ENCODE measurements at regions not wholly inside any gene's neighbourhood (a gene's known extent, or its start where the extent isn't known, plus 50 kb on each side); places are given as distances from the start of the nearest gene placed in this dataset.
"Not testable (repeated sequence)": the region's sequence is repeated elsewhere in the genome, so short reads cannot be mapped to it uniquely, and the experiment has no call there.

- Histone ChIP-seq H3K4me3 (ENCODE audit: low read length) (no peak overlapping the region), H3K27ac (ENCODE audit: low read length) (no peak overlapping the region), H3K27me3 (ENCODE audit: control insufficient read depth, insufficient read depth, low read length) (no peaks in the 10 kb centered on the region), H3K36me3 (ENCODE audit: control insufficient read depth, insufficient read depth, low read length) (no peaks in the 10 kb centered on the region), H3K4me1 (ENCODE audit: control insufficient read depth, insufficient read depth, low read length) (no peaks in the 10 kb centered on the region), H3K9me3 (ENCODE audit: control insufficient read depth, low read depth, low read length) (no peaks in the 10 kb centered on the region)
- 81% methylated on average over 3 of the region's 8 CpGs for WGBS (ENCODE audit: insufficient coverage, low lambda C conversion rate)
- no peak for DNase-seq
Observed at GRCh38 chr1:214136324-214136919, 144.5 kb upstream of the SMYD2 start.

DNA sequence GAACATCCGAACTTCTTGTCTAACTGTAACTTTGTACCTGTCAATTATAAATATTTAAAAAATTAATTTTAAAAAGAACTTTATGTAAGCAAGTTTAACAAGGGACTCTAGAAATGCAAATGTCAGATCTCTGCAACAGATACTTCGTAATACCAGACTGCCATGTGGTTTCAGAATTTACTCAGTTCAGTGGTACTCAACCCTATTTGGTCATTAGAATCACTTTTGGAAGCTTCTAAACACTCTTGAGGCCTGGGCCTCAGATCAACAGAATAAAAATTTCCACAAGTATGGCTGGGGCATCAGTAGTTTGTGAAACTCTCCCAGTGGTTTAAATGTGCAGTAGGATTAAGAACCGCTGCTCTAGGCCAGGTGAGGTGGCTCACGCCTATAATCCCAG, 139.5 kb upstream of the SMYD2 start:
- DNase-seq = no peak
- Histone ChIP-seq H3K27ac (ENCODE audit: low read length) (no peak overlapping the region), H3K4me1 (ENCODE audit: control insufficient read depth, insufficient read depth, low read length) (no peaks in the 10 kb centered on the region), H3K9me3 (ENCODE audit: control insufficient read depth, low read depth, low read length) (no peaks in the 10 kb centered on the region), H3K27me3 (ENCODE audit: control insufficient read depth, insufficient read depth, low read length) (no peaks in the 10 kb centered on the region), H3K4me3 (ENCODE audit: low read length) (no peak overlapping the region), H3K36me3 (ENCODE audit: control insufficient read depth, insufficient read depth, low read length) (no peaks in the 10 kb centered on the region)
- no CpG with 5 or more reads among the region's 4 CpGs for WGBS (ENCODE audit: insufficient coverage, low lambda C conversion rate)

- Histone ChIP-seq H3K27me3 (ENCODE audit: control insufficient read depth, insufficient read depth, low read length) (no peaks in the 10 kb centered on the region), H3K4me1 (ENCODE audit: control insufficient read depth, insufficient read depth, low read length) (no peaks in the 10 kb centered on the region), H3K36me3 (ENCODE audit: control insufficient read depth, insufficient read depth, low read length) (no peaks in the 10 kb centered on the region), H3K27ac (ENCODE audit: low read length) (no peak overlapping the region), H3K4me3 (ENCODE audit: low read length) (no peak overlapping the region), H3K9me3 (ENCODE audit: control insufficient read depth, low read depth, low read length) (no peaks in the 10 kb centered on the region)
- DNase-seq = no peak
- 90% methylated on average over 2 of the region's 17 CpGs for WGBS (ENCODE audit: insufficient coverage, low lambda C conversion rate)
Observed at GRCh38 chr1:214143006-214143992, 137.7 kb upstream of the SMYD2 start.

DNA sequence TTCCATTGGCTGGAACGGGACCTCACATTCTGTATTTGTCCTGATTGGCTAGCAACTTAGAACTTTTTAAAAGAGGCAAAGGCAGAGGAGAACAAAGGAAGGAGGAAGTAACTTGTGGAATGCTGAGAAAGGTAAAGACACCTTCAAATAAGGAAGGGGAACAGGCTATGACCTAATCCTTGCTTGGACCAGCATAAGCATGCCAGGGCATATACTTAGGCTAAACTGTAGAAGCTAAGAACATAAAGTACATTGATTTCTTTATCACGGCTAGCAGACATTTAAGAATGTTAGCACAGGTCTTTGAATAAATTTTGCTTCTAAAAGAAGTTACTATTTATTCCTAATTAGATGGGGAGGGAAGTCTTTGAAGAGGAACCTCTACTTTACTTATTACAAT, 136.4 kb upstream of the SMYD2 start:
- not testable (repeated sequence) for H3K9me3 ChIP-seq (ENCODE audit: control insufficient read depth, low read depth, low read length); H3K27ac ChIP-seq (ENCODE audit: low read length); DNase-seq; H3K27me3 ChIP-seq (ENCODE audit: control insufficient read depth, insufficient read depth, low read length); H3K36me3 ChIP-seq (ENCODE audit: control insufficient read depth, insufficient read depth, low read length); H3K4me1 ChIP-seq (ENCODE audit: control insufficient read depth, insufficient read depth, low read length); H3K4me3 ChIP-seq (ENCODE audit: low read length)
- WGBS (ENCODE audit: insufficient coverage, low lambda C conversion rate) = no CpG with 5 or more reads among the region's 2 CpGs

DNA sequence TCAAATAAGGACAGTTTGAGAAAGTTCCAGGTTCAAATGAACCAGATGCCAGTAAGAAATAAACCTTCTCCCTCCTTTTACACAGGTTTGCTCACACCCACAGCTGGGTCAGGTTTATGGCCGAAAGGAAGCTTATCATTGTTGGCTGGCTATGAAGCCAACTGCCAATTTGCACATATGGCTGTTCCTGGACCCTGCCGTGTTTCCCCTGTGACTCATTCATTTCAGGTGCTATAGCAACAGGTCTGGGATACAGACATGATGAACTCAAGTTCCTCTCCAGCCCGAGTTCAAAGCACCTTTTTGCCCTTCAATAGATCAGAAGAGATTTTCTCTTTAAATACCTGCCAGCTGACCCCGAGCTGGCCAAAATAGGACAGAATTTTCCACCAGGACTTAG, 134.4 kb upstream of the SMYD2 start:
- no peaks in the 10 kb centered on the region for H3K9me3 ChIP-seq (ENCODE audit: control insufficient read depth, low read depth, low read length)
- no peaks in the 10 kb centered on the region for H3K36me3 ChIP-seq (ENCODE audit: control insufficient read depth, insufficient read depth, low read length)
- no peaks in the 10 kb centered on the region for H3K4me1 ChIP-seq (ENCODE audit: control insufficient read depth, insufficient read depth, low read length)
- DNase-seq = peak; percentile 54 to 81
- no peak overlapping the region for H3K4me3 ChIP-seq (ENCODE audit: low read length)
- no peak overlapping the region for H3K27ac ChIP-seq (ENCODE audit: low read length)
- H3K27me3 ChIP-seq (ENCODE audit: control insufficient read depth, insufficient read depth, low read length) = no peaks in the 10 kb centered on the region
- WGBS (ENCODE audit: insufficient coverage, low lambda C conversion rate) = no CpG with 5 or more reads among the region's 4 CpGs

DNA sequence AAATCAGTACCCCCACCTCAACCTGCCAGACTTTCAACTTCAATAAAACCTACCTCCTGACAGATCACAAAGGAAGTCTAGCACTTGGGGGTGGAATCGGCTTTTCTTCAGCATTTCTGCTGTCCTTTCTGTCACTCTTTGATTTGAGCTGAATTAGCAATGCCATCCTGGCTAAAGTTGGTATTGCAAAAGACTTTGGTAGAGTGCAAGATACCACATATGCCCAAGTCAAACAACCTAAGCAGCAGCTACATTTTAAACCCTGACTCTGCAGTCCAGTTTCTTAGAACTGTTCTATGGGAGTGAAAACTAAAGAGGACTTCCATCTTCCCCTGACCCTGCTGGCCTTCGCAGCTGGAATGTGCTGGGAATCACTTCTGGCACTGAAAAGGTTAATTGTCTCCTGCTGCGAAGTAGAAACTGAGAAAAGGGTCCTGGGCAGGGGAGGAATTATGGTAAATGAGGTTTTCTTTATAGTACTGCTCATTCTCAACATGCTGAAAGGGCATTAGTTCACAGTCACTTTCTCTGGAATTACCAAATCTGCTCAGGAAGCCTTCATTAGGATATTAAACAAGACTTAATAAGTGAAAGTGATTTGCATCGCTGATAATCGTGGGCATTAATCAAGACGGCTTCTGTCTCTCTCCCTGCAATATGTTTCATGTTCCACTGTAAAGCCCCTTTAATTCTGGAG, 126.2 kb upstream of the SMYD2 start:
- Histone ChIP-seq H3K36me3 (ENCODE audit: control insufficient read depth, insufficient read depth, low read length) (no peaks in the 10 kb centered on the region), H3K27me3 (ENCODE audit: control insufficient read depth, insufficient read depth, low read length) (peaks cover 2% of the 10 kb centered on the region), H3K9me3 (ENCODE audit: control insufficient read depth, low read depth, low read length) (no peaks in the 10 kb centered on the region), H3K27ac (ENCODE audit: low read length) (no peak overlapping the region), H3K4me1 (ENCODE audit: control insufficient read depth, insufficient read depth, low read length) (no peaks in the 10 kb centered on the region), H3K4me3 (ENCODE audit: low read length) (no peak overlapping the region)
- WGBS (ENCODE audit: insufficient coverage, low lambda C conversion rate) = 60% methylated on average over 1 of the region's 6 CpGs
- DNase-seq = no peak

DNA sequence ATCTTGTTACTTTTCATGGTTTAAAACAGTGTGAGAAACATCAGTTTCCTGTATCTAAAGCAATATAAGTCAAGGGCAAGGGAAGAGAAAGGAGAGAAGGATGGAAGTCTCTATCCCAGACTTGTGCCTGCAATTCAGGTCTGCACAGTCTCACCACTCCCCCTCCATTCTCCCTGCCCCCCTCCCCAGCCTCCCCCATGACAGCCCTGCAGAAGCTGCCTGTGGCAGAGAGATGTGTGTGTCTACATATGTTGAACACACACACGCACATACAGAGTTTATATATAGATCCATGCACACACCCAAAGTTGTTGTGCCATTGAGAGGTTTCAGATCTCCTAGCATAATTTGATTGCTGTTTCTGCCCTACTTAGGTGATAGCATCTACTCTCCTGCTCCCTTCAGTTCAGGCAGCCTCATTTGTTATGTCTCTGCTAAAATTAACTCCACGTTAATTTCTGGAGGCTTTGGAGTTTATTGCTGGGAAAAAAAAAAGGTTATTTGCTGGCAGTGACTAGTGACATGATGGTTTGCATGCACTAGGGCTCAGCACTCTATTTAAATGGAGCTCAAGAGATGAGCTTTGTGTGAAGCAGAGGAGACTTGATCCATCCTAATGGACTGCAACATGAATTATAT, 124.9 kb upstream of the SMYD2 start:
- peaks cover 2% of the 10 kb centered on the region for H3K27me3 ChIP-seq (ENCODE audit: control insufficient read depth, insufficient read depth, low read length)
- H3K4me3 ChIP-seq (ENCODE audit: low read length) = no peak overlapping the region
- no peak overlapping the region for H3K27ac ChIP-seq (ENCODE audit: low read length)
- H3K9me3 ChIP-seq (ENCODE audit: control insufficient read depth, low read depth, low read length) = no peaks in the 10 kb centered on the region
- H3K36me3 ChIP-seq (ENCODE audit: control insufficient read depth, insufficient read depth, low read length) = no peaks in the 10 kb centered on the region
- DNase-seq = no peak
- no CpG with 5 or more reads among the region's 2 CpGs for WGBS (ENCODE audit: insufficient coverage, low lambda C conversion rate)
- peaks cover 1% of the 10 kb centered on the region for H3K4me1 ChIP-seq (ENCODE audit: control insufficient read depth, insufficient read depth, low read length)

DNA sequence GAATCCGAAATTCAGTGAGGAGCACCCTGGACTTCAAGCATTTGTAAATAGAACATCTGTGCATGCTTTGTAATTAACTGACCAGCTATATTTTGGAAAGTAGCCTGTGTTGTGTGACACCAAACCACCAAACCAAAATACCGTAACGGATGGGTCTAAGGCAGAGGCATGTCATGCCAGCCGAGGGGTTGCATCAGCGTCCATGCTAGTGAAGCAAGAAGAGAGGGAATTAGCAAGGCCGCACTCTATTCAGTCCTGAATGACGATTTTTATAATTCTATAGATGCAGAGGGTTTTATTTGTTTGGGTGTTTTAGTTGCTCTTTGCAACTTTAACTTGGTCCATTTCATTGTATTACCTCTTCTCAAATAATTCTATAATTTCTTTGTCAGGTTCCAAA, 116.8 kb upstream of the SMYD2 start:
- WGBS (ENCODE audit: insufficient coverage, low lambda C conversion rate) = no CpG with 5 or more reads among the region's 7 CpGs
- peaks cover 8% of the 10 kb centered on the region for H3K4me1 ChIP-seq (ENCODE audit: control insufficient read depth, insufficient read depth, low read length)
- no peaks in the 10 kb centered on the region for H3K27me3 ChIP-seq (ENCODE audit: control insufficient read depth, insufficient read depth, low read length)

GRCh38 chr1:214165850-214166374, 115.0 kb upstream of the SMYD2 start:
- Histone ChIP-seq H3K4me1 (ENCODE audit: control insufficient read depth, insufficient read depth, low read length) (peaks cover 8% of the 10 kb centered on the region), H3K4me3 (ENCODE audit: low read length) (no peak overlapping the region), H3K27me3 (ENCODE audit: control insufficient read depth, insufficient read depth, low read length) (no peaks in the 10 kb centered on the region), H3K27ac (ENCODE audit: low read length) (no peak overlapping the region), H3K36me3 (ENCODE audit: control insufficient read depth, insufficient read depth, low read length) (no peaks in the 10 kb centered on the region), H3K9me3 (ENCODE audit: control insufficient read depth, low read depth, low read length) (no peaks in the 10 kb centered on the region)
- WGBS (ENCODE audit: insufficient coverage, low lambda C conversion rate) = 86% methylated on average over 1 of the region's 5 CpGs
- DNase-seq = no peak

More for the DNA sequence above, 116.8 kb upstream of the SMYD2 start:
- Histone ChIP-seq H3K36me3 (ENCODE audit: control insufficient read depth, insufficient read depth, low read length) (no peaks in the 10 kb centered on the region), H3K9me3 (ENCODE audit: control insufficient read depth, low read depth, low read length) (no peaks in the 10 kb centered on the region), H3K4me3 (ENCODE audit: low read length) (no peak overlapping the region), H3K27ac (ENCODE audit: low read length) (no peak overlapping the region)
- no peak for DNase-seq
